HCT116 (cell line): ENCODE measurements at regions not wholly inside any gene's neighbourhood (a gene's known extent, or its start where the extent isn't known, plus 50 kb on each side); places are given as distances from the start of the nearest gene placed in this dataset.

Experiments
- ATAC-seq: fragments of 200-7000 bp; cut with Tn5 transposase; 2 replicates; pipeline ENCODE4 v1.9.1; 2020; ENCODE audit warnings: mild to moderate bottlenecking, moderate library complexity
- BruUV-seq: library from RNA; stranded (reverse); fragments of 400-500 nt; replicated peaks from 2 replicates; lab custom pipeline; 2021; lab: Mats Ljungman, UMichigan
- CTCF ChIA-PET: fragments of 300-600 bp; sonication (Branson Sonifier 250); formaldehyde crosslinking; loops from one replicate; lab custom pipeline; 2021; ENCODE audit warnings: antibody characterized with exemption; lab: Charles Lee
- POLR2A ChIA-PET: fragments of 300-600, 350-600 bp; sonication (Branson Sonifier 250); formaldehyde crosslinking; loops from one replicate; lab custom pipeline; 2021; ENCODE audit warnings: antibody characterized with exemption; lab: Charles Lee
- RAD21 ChIA-PET, 2 experiments: fragments of 300-600 bp; sonication (Branson Sonifier 250); formaldehyde crosslinking; loops; one replicate each; lab custom pipeline; 2023; ENCODE audit warnings: low total read pairs in 2 of 2; ENCODE audit not compliant: uncharacterized antibody in 2 of 2, unreplicated experiment in 2 of 2, low non-redundant PET in 1 of 2; lab: Charles Lee
- DNase-seq: peaks from one replicate; pipeline ENCODE4 v3.0.0-alpha.2; 2010; ENCODE audit warnings: low read depth, low spot score
- H2AFZ ChIP-seq: fragments of 200-600 bp; shearing (Covaris generic), sonication (generic); 2 replicates; pipeline ENCODE4 v1.6.1; 2017; ENCODE audit warnings: low read depth, mixed run types, mixed read lengths, antibody characterized with exemption, low read length; ENCODE audit not compliant: poor library complexity, severe bottlenecking
- H3K27ac ChIP-seq: 2 replicates; pipeline ENCODE4 v1.5.1; 2012; ENCODE audit warnings: low read depth, low read length
- H3K27me3 ChIP-seq: fragments of 200-600 bp; sonication (generic); 2 replicates; pipeline ENCODE4 v1.6.1; 2016; ENCODE audit warnings: mixed run types, low read length, mixed read lengths; ENCODE audit not compliant: insufficient read depth
- H3K36me3 ChIP-seq, 2 experiments: fragments of 200-500 bp in 1 of 2; fragments of 200-600 bp in 1 of 2; sonication (Bioruptor generic) in 1 of 2; sonication (generic) in 1 of 2; 2 replicates each; pipeline versions ENCODE4 v1.5.1 to v1.6.1; 2014 to 2016; ENCODE audit warnings: low read length in 2 of 2, inconsistent platforms in 1 of 2, mixed read lengths in 1 of 2, mixed run types in 1 of 2; ENCODE audit not compliant: insufficient read depth in 2 of 2, control insufficient read depth in 1 of 2
- H3K4me1 ChIP-seq, 2 experiments: fragments of 200-600 bp in 1 of 2; sonication (generic) in 1 of 2; 2 replicates each; pipeline versions ENCODE4 v1.5.1 to v1.6.1; 2012 to 2017; ENCODE audit warnings: low read length in 2 of 2, inconsistent platforms in 1 of 2, mild to moderate bottlenecking in 1 of 2, mixed read lengths in 1 of 2, mixed run types in 1 of 2, moderate library complexity in 1 of 2; ENCODE audit not compliant: insufficient read depth in 2 of 2, control insufficient read depth in 1 of 2
- H3K4me2 ChIP-seq: fragments of 200-600 bp; sonication (generic); 2 replicates; pipeline ENCODE4 v1.6.1; 2017; ENCODE audit warnings: mixed run types, low read length, mixed read lengths
- H3K4me3 ChIP-seq, 2 experiments: fragments of 200-600 bp in 1 of 2; sonication (generic) in 1 of 2; replicated peaks in 1 of 2; 2 replicates each; pipeline ENCODE4 v1.5.1; 2011 to 2016; ENCODE audit warnings: low read length in 2 of 2, control low read depth in 1 of 2, low read depth in 1 of 2, mild to moderate bottlenecking in 1 of 2, mixed read lengths in 1 of 2, mixed run types in 1 of 2
- H3K79me2 ChIP-seq: fragments of 200-600 bp; sonication (generic); 2 replicates; pipeline ENCODE4 v1.6.1; 2017; ENCODE audit warnings: mild to moderate bottlenecking, mixed run types, low read length, moderate library complexity, mixed read lengths; ENCODE audit not compliant: insufficient read depth
- H3K9ac ChIP-seq: fragments of 200-600 bp; sonication (generic); 2 replicates; pipeline ENCODE4 v1.6.1; 2016; ENCODE audit warnings: low read length, mixed read lengths
- H3K9me2 ChIP-seq: fragments of 200-600 bp; sonication (generic), shearing (Covaris generic); 2 replicates; pipeline ENCODE4 v1.6.1; 2017; ENCODE audit warnings: mixed run types, mild to moderate bottlenecking, moderate library complexity; ENCODE audit not compliant: insufficient read depth
- H3K9me3 ChIP-seq, 2 experiments: fragments of 200-500 bp in 1 of 2; fragments of 200-600 bp in 1 of 2; sonication (Bioruptor generic) in 1 of 2; sonication (generic) in 1 of 2; 2 replicates each; pipeline ENCODE4 v1.6.1; 2014 to 2017; ENCODE audit warnings: low read length in 2 of 2, mixed read lengths in 2 of 2, inconsistent platforms in 1 of 2, low read depth in 1 of 2, mild to moderate bottlenecking in 1 of 2, mixed run types in 1 of 2, moderate library complexity in 1 of 2; ENCODE audit not compliant: control insufficient read depth in 1 of 2, insufficient read depth in 1 of 2
- H4K20me1 ChIP-seq: fragments of 200-600 bp; sonication (generic), shearing (Covaris generic); 2 replicates; pipeline ENCODE4 v1.6.1; 2017; ENCODE audit warnings: mixed run types, mild to moderate bottlenecking, moderate library complexity; ENCODE audit not compliant: insufficient read depth
- CBX3 ChIP-seq: IDR thresholded peaks from 2 replicates; pipeline ENCODE4 v1.6.1; 2012; ENCODE audit warnings: low read depth
- CTCF ChIP-seq, 3 experiments: fragments of 200-600 bp in 1 of 3; sonication (generic) in 1 of 3; IDR thresholded peaks in 2 of 3; conservative IDR thresholded peaks in 1 of 3; 2 replicates each; pipeline ENCODE4 v1.5.1; 2012 to 2017; ENCODE audit warnings: low read depth in 2 of 3, low read length in 2 of 3, antibody characterized with exemption in 1 of 3, borderline replicate concordance in 1 of 3, control low read depth in 1 of 3, mild to moderate bottlenecking in 1 of 3, mixed read lengths in 1 of 3, mixed run types in 1 of 3, moderate library complexity in 1 of 3; ENCODE audit not compliant: insufficient read depth in 1 of 3
- EGR1 ChIP-seq: IDR thresholded peaks from 2 replicates; pipeline ENCODE4 v1.6.1; 2012; ENCODE audit warnings: low read depth
- EZH2phosphoT487 ChIP-seq: fragments of 200-600 bp; IDR thresholded peaks from 2 replicates; pipeline ENCODE4 v1.6.1; 2018; ENCODE audit warnings: antibody characterized with exemption, borderline replicate concordance
- FOSL1 ChIP-seq: IDR thresholded peaks from 2 replicates; pipeline ENCODE4 v1.6.1; 2012; ENCODE audit warnings: low read depth
- JUND ChIP-seq: IDR thresholded peaks from 2 replicates; pipeline ENCODE4 v1.6.1; 2012
- MAX ChIP-seq: IDR thresholded peaks from 2 replicates; pipeline ENCODE4 v1.6.1; 2012
- POLR2A ChIP-seq: IDR thresholded peaks from 2 replicates; pipeline ENCODE4 v1.7.0; 2011; ENCODE audit warnings: borderline replicate concordance; ENCODE audit not compliant: insufficient read depth, insufficient read length; ENCODE audit errors: extremely low read depth
- POLR2AphosphoS5 ChIP-seq: IDR thresholded peaks from 2 replicates; pipeline ENCODE4 v1.6.1; 2011; ENCODE audit warnings: mild to moderate bottlenecking, low read depth, low read length, moderate library complexity
- SRF ChIP-seq: IDR thresholded peaks from 2 replicates; pipeline ENCODE4 v1.6.1; 2012; ENCODE audit warnings: low read depth
- TCF7L2 ChIP-seq: IDR thresholded peaks from 2 replicates; pipeline ENCODE4 v1.7.0; 2011; ENCODE audit warnings: borderline replicate concordance, inconsistent platforms; ENCODE audit not compliant: insufficient read depth, insufficient read length; ENCODE audit errors: extremely low read depth
- intact Hi-C: fragments of 100-400 bp; cut with micrococcal nuclease; formaldehyde crosslinking; loops from 2 replicates; pipeline ENCODE4 v1.10.0; 2022
- TF ChIP-seq, protein P1 (sequence below): IDR thresholded peaks from 2 replicates; pipeline ENCODE4 v1.6.1; 2012
- TF ChIP-seq, protein P2 (sequence below): IDR thresholded peaks from 2 replicates; pipeline ENCODE4 v1.6.1; 2011; ENCODE audit warnings: mild to moderate bottlenecking, low read length, moderate library complexity; ENCODE audit not compliant: insufficient replicate concordance; ENCODE audit errors: extremely low read depth

GRCh38 chr15:96253006-96253747 is 77.3 kb upstream of the NR2F2 start (continued):
- TF ChIP-seq CTCF (IDR thresholded peaks at IDR 0.05 in 2 of 3, conservative IDR thresholded peaks at IDR 0.05 in 1 of 3; ENCODE audit: borderline replicate concordance in 1 of 3, insufficient read depth in 1 of 3, low read depth in 2 of 3, low read length in 2 of 3): no peak
- TF ChIP-seq, protein P1, sequence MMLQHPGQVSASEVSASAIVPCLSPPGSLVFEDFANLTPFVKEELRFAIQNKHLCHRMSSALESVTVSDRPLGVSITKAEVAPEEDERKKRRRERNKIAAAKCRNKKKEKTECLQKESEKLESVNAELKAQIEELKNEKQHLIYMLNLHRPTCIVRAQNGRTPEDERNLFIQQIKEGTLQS: no peak
- TF ChIP-seq, protein P2, sequence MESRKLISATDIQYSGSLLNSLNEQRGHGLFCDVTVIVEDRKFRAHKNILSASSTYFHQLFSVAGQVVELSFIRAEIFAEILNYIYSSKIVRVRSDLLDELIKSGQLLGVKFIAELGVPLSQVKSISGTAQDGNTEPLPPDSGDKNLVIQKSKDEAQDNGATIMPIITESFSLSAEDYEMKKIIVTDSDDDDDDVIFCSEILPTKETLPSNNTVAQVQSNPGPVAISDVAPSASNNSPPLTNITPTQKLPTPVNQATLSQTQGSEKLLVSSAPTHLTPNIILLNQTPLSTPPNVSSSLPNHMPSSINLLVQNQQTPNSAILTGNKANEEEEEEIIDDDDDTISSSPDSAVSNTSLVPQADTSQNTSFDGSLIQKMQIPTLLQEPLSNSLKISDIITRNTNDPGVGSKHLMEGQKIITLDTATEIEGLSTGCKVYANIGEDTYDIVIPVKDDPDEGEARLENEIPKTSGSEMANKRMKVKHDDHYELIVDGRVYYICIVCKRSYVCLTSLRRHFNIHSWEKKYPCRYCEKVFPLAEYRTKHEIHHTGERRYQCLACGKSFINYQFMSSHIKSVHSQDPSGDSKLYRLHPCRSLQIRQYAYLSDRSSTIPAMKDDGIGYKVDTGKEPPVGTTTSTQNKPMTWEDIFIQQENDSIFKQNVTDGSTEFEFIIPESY: no peak
- TF ChIP-seq, all 23 proteins: peak for 0

GRCh38 chr15:96254173-96254572 is 76.3 kb upstream of the NR2F2 start:
- Histone ChIP-seq H3K9ac (no peak overlapping the region), H2AFZ (no peak overlapping the region), H3K4me2 (0 out of 2 replicates have a peak overlapping the region, but pooled peaks have one; percentile 1), H4K20me1 (no peaks in the 10 kb centered on the region), H3K27ac (no peak overlapping the region), H3K9me2 (no peaks in the 10 kb centered on the region), H3K9me3 (no peaks in the 10 kb centered on the region), H3K4me3 (no peak overlapping the region), H3K27me3 (no peaks in the 10 kb centered on the region), H3K36me3 (no peaks in the 10 kb centered on the region), H3K79me2 (no peaks in the 10 kb centered on the region), H3K4me1 (peaks cover 17 to 42% of the 10 kb centered on the region in 2 experiments)
- DNase-seq: no peak
- CTCF ChIA-PET: no interaction called here
- ATAC-seq: no peak
- intact Hi-C loops: no loop called here
- no TSS peak for BruUV-seq
- POLR2A ChIA-PET: no interaction called here
- RAD21 ChIA-PET: no interaction called here
- no peak for TF ChIP-seq MAX
- no peak for TF ChIP-seq FOSL1
- no peak for TF ChIP-seq JUND
- TF ChIP-seq CTCF (IDR thresholded peaks at IDR 0.05 in 2 of 3, conservative IDR thresholded peaks at IDR 0.05 in 1 of 3; ENCODE audit: borderline replicate concordance in 1 of 3, insufficient read depth in 1 of 3, low read depth in 2 of 3, low read length in 2 of 3): no peak
- no peak for TF ChIP-seq TCF7L2
- TF ChIP-seq POLR2A: no peak
- no peak for TF ChIP-seq EGR1
- TF ChIP-seq EZH2phosphoT487: no peak
- no peak for TF ChIP-seq POLR2AphosphoS5
- no peak for TF ChIP-seq CBX3
- TF ChIP-seq SRF: no peak
